IPS DF 4.7 (cell line): ENCODE measurements at regions not wholly inside any gene's neighbourhood (a gene's known extent, or its start where the extent isn't known, plus 50 kb on each side); places are given as distances from the start of the nearest gene placed in this dataset.
"Not testable (repeated sequence)": the region's sequence is repeated elsewhere in the genome, so short reads cannot be mapped to it uniquely, and the experiment has no call there.

ENCODE experiments used
- DNase-seq: peaks from one replicate; pipeline ENCODE4 v3.0.0-alpha.2; 2013; ENCODE audit warnings: low spot score; ENCODE audit errors: extremely low read depth

- DNase-seq: no peak
Measured at GRCh38 chr1:234768569-234769283, 158.7 kb upstream of the IRF2BP2 start.

- DNase-seq: no peak
Measured at GRCh38 chr1:234768171-234768568, 158.2 kb upstream of the IRF2BP2 start.

GRCh38 chr1:234765672-234766071 lies 155.7 kb upstream of the IRF2BP2 start:
- DNase-seq: no peak

GRCh38 chr1:234765181-234765580 lies 155.2 kb upstream of the IRF2BP2 start:
- no peak for DNase-seq

GRCh38 chr1:234763910-234764309 lies 153.9 kb upstream of the IRF2BP2 start:
- DNase-seq: no peak

- no peak for DNase-seq
Measured at GRCh38 chr1:234763367-234763766, 153.4 kb upstream of the IRF2BP2 start.

- not testable (repeated sequence) for DNase-seq
Measured at GRCh38 chr1:234762127-234762526, 152.1 kb upstream of the IRF2BP2 start.

- DNase-seq: no peak
Measured at GRCh38 chr1:234760303-234760723, 150.3 kb upstream of the IRF2BP2 start.

- no peak for DNase-seq
Measured at GRCh38 chr1:234759888-234760287, 149.9 kb upstream of the IRF2BP2 start.

- no peak for DNase-seq
Measured at GRCh38 chr1:234758851-234759250, 148.9 kb upstream of the IRF2BP2 start.

- DNase-seq: no peak
Measured at GRCh38 chr1:234756857-234757256, 146.9 kb upstream of the IRF2BP2 start.

- no peak for DNase-seq
Measured at GRCh38 chr1:234756066-234756774, 146.2 kb upstream of the IRF2BP2 start.

- DNase-seq: no peak
Measured at GRCh38 chr1:234755449-234755863, 145.5 kb upstream of the IRF2BP2 start.

GRCh38 chr1:234753979-234754378 lies 144.0 kb upstream of the IRF2BP2 start:
- DNase-seq: no peak

- no peak for DNase-seq
Measured at GRCh38 chr1:234752927-234753326, 142.9 kb upstream of the IRF2BP2 start.

- no peak for DNase-seq
Measured at GRCh38 chr1:234751678-234752077, 141.7 kb upstream of the IRF2BP2 start.

- DNase-seq: no peak
Measured at GRCh38 chr1:234750922-234751627, 141.1 kb upstream of the IRF2BP2 start.

- DNase-seq: no peak
Measured at GRCh38 chr1:234748713-234749112, 138.7 kb upstream of the IRF2BP2 start.

GRCh38 chr1:234748066-234748465 lies 138.1 kb upstream of the IRF2BP2 start:
- DNase-seq: no peak

- no peak for DNase-seq
Measured at GRCh38 chr1:234746798-234747196, 136.8 kb upstream of the IRF2BP2 start.

GRCh38 chr1:234745844-234746797 lies 136.1 kb upstream of the IRF2BP2 start:
- DNase-seq: no peak
